Stimulated activated memory B cell treated with anti-CD40 and anti-IgM and Interleukin-4, amounts not matched to agents 10 μg/mL and 1 μg/mL and 100 μg/mL, for 72 hours (primary cell): ENCODE measurements at regions not wholly inside any gene's neighbourhood (a gene's known extent, or its start where the extent isn't known, plus 50 kb on each side); places are given as distances from the start of the nearest gene placed in this dataset.

ENCODE experiments used
- ATAC-seq: fragments of 150-1000 bp; cut with Tn5 transposase; 2 replicates; pipeline ENCODE4 v1.10.0; 2021
- H3K27ac Mint-ChIP-seq: one replicate; pipeline ENCODE4 v1.8.0; 2022; ENCODE audit warnings: mild to moderate bottlenecking, mixed read lengths
- H3K27me3 Mint-ChIP-seq: one replicate; pipeline ENCODE4 v1.8.0; 2022; ENCODE audit warnings: mixed read lengths
- H3K36me3 Mint-ChIP-seq: one replicate; pipeline ENCODE4 v1.8.0; 2022; ENCODE audit warnings: mixed read lengths
- H3K4me1 Mint-ChIP-seq: one replicate; pipeline ENCODE4 v1.8.0; 2022; ENCODE audit warnings: mixed read lengths
- H3K4me3 Mint-ChIP-seq: one replicate; pipeline ENCODE4 v1.8.0; 2022; ENCODE audit warnings: mild to moderate bottlenecking, moderate library complexity, mixed read lengths
- H3K9me3 Mint-ChIP-seq: one replicate; pipeline ENCODE4 v1.8.0; 2022; ENCODE audit warnings: mixed read lengths

DNA sequence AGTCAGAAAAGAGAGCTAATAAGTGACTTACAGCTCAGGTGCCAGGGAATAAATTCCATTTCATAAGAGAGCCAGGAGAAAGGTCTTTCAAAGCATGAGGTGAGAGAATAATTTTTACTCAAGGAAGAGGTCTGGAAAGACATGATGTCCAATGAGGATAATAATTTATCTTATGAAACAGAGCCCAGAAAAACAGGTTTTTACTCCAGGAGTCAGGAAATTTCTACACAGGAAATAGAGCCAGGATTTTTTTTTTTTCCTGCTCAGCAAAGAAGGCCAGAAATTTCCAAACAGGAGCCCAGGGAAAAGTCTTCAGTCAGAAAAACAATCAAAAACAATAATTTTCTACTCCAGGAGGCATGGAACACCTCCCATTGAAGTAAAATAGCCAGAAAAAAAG, 1185.7 kb upstream of the TSPY4 start:
- H3K27ac Mint-ChIP-seq: no peak overlapping the region
- H3K9me3 Mint-ChIP-seq: no peaks in the 10 kb centered on the region
- H3K4me3 Mint-ChIP-seq: no peak overlapping the region
- ATAC-seq: no peak
- no peaks in the 10 kb centered on the region for H3K4me1 Mint-ChIP-seq
- no peaks in the 10 kb centered on the region for H3K36me3 Mint-ChIP-seq
- H3K27me3 Mint-ChIP-seq: no peaks in the 10 kb centered on the region

DNA sequence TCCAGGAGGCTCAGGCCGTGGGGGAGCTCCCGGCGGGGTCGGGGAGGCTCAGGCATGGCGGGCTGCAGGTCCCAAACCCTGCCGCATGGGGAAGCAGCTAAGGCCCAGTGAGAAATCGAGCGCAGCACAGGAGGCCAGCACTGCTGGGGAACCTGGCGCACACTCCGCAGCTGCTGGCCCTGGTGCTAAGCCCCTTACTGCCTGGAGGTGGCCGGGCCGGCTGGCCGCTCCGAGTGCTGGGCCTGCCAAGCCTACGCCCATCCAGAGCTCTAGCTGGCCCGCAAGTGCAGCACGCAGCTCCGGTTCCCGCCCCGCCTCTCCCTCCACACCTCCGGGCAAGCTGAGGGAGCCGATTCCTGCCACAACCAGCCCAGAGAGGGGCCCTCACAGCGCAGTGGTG, 1208.7 kb upstream of the TSPY4 start:
- no peaks in the 10 kb centered on the region for H3K9me3 Mint-ChIP-seq
- no peaks in the 10 kb centered on the region for H3K4me1 Mint-ChIP-seq
- no peak for ATAC-seq
- no peaks in the 10 kb centered on the region for H3K27me3 Mint-ChIP-seq
- H3K4me3 Mint-ChIP-seq: no peak overlapping the region
- H3K27ac Mint-ChIP-seq: no peak overlapping the region
- no peaks in the 10 kb centered on the region for H3K36me3 Mint-ChIP-seq

DNA sequence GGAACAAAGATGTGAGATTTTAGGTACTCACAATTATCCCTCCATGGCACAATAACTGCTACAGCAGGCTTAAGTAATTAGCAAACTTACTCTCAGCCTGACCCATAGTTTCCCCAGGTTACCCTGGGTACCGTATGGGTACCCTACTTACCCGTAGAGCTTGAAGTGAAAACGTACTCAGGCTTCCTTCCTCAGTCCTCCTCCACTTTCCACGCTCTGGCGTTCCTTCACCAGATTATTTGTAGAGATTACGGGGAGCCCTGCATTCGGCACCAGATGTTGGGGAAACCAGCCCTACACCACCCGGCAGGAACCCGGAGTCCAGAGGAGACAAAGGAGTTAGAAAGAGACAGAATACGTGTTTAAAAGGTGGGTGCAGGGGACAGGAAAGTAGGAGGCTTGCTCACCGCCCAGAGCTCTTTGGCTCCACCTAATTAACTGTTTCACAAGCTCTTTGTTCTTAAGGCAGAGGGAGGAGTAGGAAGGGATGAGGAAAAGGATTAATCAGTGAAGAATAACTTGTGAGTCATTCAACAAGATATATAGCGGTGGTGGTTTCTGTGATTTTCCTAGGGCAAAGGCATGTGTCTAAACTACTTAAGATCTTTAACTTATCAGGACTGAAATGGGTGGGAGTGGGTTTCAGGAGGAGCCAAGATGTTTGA, 1211.2 kb upstream of the TSPY4 start:
- Mint-ChIP-seq H3K27ac (no peak overlapping the region), H3K4me3 (no peak overlapping the region), H3K9me3 (no peaks in the 10 kb centered on the region), H3K27me3 (no peaks in the 10 kb centered on the region), H3K36me3 (no peaks in the 10 kb centered on the region), H3K4me1 (no peaks in the 10 kb centered on the region)
- ATAC-seq: no peak

DNA sequence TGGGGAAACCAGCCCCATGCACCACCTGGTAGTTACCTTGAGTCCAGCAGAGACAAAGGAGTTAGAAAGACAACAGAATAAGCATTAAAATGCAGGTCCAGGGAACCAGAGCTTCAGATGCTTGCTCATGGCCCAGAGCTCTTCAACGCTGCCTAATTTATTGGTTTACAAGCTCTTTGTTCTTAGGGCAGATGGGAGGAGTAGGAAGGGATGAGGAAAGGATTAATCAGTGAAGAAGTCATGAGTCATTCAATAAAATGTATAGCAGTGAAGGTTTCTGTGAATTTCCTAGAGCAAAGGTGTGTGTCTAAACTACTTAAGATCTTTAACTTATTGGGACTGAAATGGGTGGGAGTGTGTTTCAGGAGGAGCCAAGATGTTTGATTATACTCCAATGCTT, 1210.3 kb upstream of the AMELY start:
- Mint-ChIP-seq H3K9me3 (no peaks in the 10 kb centered on the region), H3K36me3 (no peaks in the 10 kb centered on the region), H3K4me3 (no peak overlapping the region), H3K27me3 (no peaks in the 10 kb centered on the region), H3K27ac (no peak overlapping the region), H3K4me1 (no peaks in the 10 kb centered on the region)
- no peak for ATAC-seq

DNA sequence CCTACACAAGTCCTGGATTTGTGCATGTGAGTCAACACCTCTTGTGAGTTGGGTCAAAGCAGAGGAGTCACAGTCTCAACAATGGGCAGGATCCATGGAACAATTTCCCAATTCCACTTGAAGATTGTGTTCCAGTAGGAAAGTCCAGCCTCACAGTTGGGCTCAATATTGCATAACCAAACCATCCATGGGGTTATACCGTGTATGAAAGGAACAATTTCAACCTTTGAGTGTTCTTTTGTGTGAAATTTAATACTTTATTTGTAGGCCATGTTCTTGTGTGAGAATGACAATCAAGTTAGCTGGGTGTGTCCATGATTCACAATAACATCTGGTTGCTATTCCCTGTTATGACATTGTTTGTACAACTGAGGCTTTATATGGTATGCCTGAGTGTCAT, 1182.9 kb upstream of the AMELY start:
- H3K9me3 Mint-ChIP-seq: no peaks in the 10 kb centered on the region

DNA sequence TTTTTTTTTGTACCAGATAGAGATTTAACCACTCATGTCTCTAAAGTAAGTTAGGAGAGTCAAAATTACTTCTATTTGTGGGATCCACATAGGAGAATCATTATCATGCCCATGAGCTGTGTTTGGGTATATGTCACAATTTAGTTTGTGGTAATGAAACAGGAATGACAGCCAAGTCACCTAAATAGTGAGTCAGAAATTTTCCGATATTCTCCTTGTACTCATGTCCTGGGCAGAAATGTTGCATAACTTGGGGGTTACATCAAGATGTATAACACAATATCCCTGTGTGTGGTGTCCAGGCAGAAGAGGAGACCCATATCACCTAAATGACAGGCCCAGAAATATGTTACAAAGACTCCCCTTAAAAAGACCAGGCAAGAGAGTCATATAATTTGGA, 1181.4 kb upstream of the AMELY start:
- ATAC-seq: no peak
- no peaks in the 10 kb centered on the region for H3K27me3 Mint-ChIP-seq

More for the DNA sequence above, 1182.9 kb upstream of the AMELY start:
- H3K27me3 Mint-ChIP-seq: no peaks in the 10 kb centered on the region
- H3K4me3 Mint-ChIP-seq: no peak overlapping the region
- no peaks in the 10 kb centered on the region for H3K36me3 Mint-ChIP-seq
- H3K27ac Mint-ChIP-seq: no peak overlapping the region
- no peaks in the 10 kb centered on the region for H3K4me1 Mint-ChIP-seq
- no peak for ATAC-seq

DNA sequence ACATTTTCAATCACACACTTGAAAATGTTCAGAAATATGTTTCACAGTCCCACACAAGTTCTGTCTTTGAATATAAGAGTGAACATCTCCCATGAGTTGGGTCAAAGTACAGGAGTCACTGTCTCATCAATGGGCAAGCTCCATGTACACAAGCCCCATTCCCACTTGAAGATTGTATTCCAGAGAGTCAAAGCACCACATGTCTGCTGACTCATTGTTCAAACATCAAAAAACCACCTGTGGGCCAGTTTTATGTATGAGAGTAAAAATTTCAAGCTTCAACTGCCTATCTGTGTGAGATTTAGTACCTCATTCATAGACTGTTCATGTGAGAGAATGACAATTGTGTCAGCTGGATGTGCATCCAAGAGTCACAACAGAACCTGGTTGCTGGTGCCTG, 1174.4 kb upstream of the AMELY start:
- H3K4me3 Mint-ChIP-seq: no peak overlapping the region
- no peak for ATAC-seq
- H3K4me1 Mint-ChIP-seq: no peaks in the 10 kb centered on the region
- no peaks in the 10 kb centered on the region for H3K27me3 Mint-ChIP-seq
- H3K27ac Mint-ChIP-seq: no peak overlapping the region
- H3K9me3 Mint-ChIP-seq: peaks cover 3% of the 10 kb centered on the region
- no peaks in the 10 kb centered on the region for H3K36me3 Mint-ChIP-seq

More for the DNA sequence above, 1181.4 kb upstream of the AMELY start:
- no peak overlapping the region for H3K4me3 Mint-ChIP-seq
- no peak overlapping the region for H3K27ac Mint-ChIP-seq
- no peaks in the 10 kb centered on the region for H3K4me1 Mint-ChIP-seq
- no peaks in the 10 kb centered on the region for H3K9me3 Mint-ChIP-seq
- no peaks in the 10 kb centered on the region for H3K36me3 Mint-ChIP-seq

DNA sequence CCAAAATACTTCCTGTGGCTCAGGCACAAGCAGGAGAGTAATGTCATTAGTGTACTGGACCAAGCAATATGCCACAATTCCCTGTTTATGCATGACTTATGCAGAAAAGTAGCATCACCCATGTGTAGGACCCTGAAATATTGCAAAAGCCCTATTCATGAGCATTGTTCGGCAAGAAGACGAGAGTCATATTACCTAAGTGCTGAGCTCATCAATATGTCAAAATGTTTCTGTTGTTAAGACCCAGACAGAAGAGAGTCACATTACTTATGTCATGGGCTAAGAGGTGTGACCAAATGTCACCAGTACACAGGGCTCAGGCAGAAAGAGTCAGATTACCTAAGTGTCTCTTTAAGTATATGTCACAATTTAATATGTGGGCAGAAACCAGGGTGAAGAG, 1172.6 kb upstream of the AMELY start:
- peaks cover 3% of the 10 kb centered on the region for H3K9me3 Mint-ChIP-seq
- H3K4me3 Mint-ChIP-seq: no peak overlapping the region
- H3K27ac Mint-ChIP-seq: no peak overlapping the region
- no peaks in the 10 kb centered on the region for H3K27me3 Mint-ChIP-seq
- H3K36me3 Mint-ChIP-seq: no peaks in the 10 kb centered on the region
- ATAC-seq: no peak
- H3K4me1 Mint-ChIP-seq: no peaks in the 10 kb centered on the region

DNA sequence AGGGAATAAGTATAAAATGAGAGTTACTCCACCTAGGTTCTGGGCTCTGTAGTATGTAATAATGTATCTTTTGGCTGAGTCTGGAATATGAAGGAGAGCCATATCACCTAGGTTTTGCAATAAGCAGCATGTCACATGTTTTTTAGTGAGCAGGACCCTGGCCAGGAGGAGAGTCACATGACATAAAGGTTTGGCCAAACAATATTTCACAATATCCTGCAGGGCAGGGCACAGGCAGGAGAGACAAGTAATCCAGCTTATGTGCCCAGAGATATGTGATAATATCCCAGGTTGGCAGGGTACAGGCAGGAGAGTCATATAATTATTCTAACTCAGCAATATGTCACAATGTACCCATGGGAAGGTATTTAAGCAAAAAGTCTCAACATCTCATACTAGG, 1169.6 kb upstream of the AMELY start:
- Mint-ChIP-seq H3K27me3 (no peaks in the 10 kb centered on the region), H3K9me3 (peaks cover 3% of the 10 kb centered on the region), H3K4me3 (no peak overlapping the region), H3K4me1 (no peaks in the 10 kb centered on the region), H3K27ac (no peak overlapping the region), H3K36me3 (no peaks in the 10 kb centered on the region)
- no peak for ATAC-seq

DNA sequence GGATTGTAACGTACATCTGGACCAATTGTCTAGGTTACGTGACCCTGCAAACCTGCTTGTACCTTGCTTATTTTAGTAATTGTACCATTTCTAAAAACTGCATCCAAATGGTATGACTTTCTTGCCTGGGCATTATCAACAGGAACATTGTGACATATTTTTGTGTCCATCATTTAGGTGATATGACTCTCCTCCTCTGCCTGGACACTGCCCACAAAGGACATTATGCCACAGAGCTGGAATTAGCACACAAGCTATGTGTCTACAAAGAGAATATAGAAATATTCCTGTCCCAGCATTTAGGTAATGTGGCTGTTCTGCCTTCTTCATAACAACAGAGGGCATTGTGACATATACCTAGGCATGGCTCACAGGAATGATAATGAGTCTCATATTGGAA, 1153.7 kb upstream of the AMELY start:
- no peak for ATAC-seq
- Mint-ChIP-seq H3K27me3 (no peaks in the 10 kb centered on the region), H3K36me3 (no peaks in the 10 kb centered on the region), H3K27ac (no peak overlapping the region), H3K4me3 (no peak overlapping the region), H3K9me3 (no peaks in the 10 kb centered on the region), H3K4me1 (no peaks in the 10 kb centered on the region)

DNA sequence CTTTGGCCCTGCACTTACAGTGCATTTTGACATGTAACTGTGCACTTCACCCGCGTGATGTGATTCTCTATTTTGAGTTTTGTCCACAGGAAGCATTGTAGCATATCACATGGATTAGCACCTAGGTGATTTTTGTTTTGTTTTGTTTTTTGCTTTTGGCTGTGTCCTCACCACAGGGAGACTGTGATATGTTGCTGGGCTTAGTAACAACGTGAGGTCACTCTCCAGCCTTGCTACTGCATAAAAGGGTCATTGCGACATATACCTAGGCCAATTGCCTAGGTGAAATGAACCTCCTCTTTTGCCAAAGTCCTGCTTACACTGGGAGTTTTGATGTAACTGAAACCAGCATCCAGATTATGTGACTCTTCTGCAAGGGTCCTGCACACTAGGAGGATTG, 1152.9 kb upstream of the AMELY start:
- no peak overlapping the region for H3K4me3 Mint-ChIP-seq
- no peak overlapping the region for H3K27ac Mint-ChIP-seq
- ATAC-seq: no peak
- no peaks in the 10 kb centered on the region for H3K27me3 Mint-ChIP-seq
- no peaks in the 10 kb centered on the region for H3K36me3 Mint-ChIP-seq
- H3K4me1 Mint-ChIP-seq: no peaks in the 10 kb centered on the region
- no peaks in the 10 kb centered on the region for H3K9me3 Mint-ChIP-seq

DNA sequence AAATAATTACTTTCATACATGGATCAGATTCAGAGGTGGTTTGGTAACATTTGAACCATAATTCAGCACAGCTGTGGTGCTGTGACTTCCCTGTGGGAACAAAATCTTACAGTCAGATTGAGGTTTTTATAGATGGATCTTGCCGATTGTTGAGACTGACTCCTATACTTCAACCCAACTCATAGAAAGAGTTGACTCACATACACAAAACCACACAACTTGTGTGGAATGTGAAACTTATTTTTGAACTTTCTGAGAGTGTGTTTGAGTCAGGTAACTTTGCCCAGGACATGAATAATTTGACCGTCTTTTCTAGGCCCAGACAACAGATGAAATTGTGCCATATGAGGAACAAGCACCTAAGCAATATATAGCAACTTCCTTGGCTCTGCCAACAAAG, 1152.4 kb upstream of the AMELY start:
- Mint-ChIP-seq H3K9me3 (no peaks in the 10 kb centered on the region), H3K27ac (no peak overlapping the region), H3K36me3 (no peaks in the 10 kb centered on the region), H3K27me3 (no peaks in the 10 kb centered on the region), H3K4me1 (no peaks in the 10 kb centered on the region), H3K4me3 (no peak overlapping the region)
- ATAC-seq: no peak

DNA sequence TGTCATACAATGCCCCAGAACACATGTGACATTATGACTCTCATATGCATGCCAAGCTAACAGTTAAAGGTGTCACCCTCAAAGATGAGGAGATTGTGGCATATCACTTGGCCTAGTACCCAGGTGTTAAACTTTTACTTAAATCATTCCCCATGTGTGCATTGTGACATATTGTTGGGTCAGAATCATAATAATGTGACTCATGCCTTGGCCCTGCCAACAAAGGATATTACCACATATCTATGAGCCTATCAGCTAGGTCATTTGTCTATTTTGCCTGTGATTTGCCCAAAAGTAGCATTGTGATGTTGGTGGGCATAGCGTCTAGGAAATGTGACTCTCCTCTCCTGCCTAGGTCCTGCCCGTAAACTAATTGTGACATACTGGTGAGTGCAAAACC, 1147.1 kb upstream of the AMELY start:
- no peaks in the 10 kb centered on the region for H3K4me1 Mint-ChIP-seq
- no peak overlapping the region for H3K27ac Mint-ChIP-seq
- H3K27me3 Mint-ChIP-seq: no peaks in the 10 kb centered on the region
- H3K4me3 Mint-ChIP-seq: no peak overlapping the region
- no peaks in the 10 kb centered on the region for H3K36me3 Mint-ChIP-seq
- H3K9me3 Mint-ChIP-seq: no peaks in the 10 kb centered on the region
- no peak for ATAC-seq

DNA sequence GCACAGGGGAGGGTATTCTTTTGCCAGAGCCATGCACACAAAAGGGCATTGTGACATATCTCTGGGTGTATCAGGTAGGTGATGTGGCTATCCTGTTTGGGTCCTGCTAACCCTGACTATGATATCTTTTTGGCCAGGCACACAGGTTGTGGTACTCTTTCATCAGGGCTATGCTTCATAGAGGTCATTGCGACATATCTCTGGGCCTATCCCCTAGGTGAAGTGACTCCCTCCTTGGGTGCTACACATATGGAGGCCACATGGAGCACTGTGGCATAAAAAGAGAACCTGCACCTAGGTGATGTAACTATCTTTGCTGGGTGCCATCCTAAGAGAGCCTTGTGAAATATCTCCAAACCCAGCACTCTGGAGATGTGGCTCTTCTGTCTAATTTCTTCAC, 1139.8 kb upstream of the AMELY start:
- Mint-ChIP-seq H3K27me3 (no peaks in the 10 kb centered on the region), H3K4me1 (no peaks in the 10 kb centered on the region), H3K9me3 (no peaks in the 10 kb centered on the region), H3K36me3 (no peaks in the 10 kb centered on the region), H3K4me3 (no peak overlapping the region), H3K27ac (no peak overlapping the region)
- no peak for ATAC-seq

DNA sequence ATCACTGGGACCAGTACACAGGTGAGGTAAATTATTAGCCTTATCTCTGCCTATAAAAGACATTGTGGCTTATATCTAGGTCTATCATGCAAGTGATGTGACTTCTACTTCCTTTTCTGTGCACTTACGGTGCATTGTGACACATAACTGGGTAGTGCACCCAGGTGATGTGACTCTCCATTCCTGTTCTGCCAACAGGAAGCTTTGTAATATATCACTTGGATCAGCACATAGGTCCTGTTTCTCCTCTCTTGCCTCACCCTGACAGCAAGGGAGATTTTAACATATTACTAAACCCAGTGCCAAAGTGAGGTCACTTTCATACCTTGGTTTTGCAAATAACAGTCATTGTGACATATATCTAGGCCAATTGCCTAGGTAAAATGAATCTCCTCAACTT, 1129.7 kb upstream of the AMELY start:
- H3K27me3 Mint-ChIP-seq: no peaks in the 10 kb centered on the region
- H3K9me3 Mint-ChIP-seq: no peaks in the 10 kb centered on the region
- ATAC-seq: no peak
- no peak overlapping the region for H3K27ac Mint-ChIP-seq
- H3K36me3 Mint-ChIP-seq: no peaks in the 10 kb centered on the region
- no peak overlapping the region for H3K4me3 Mint-ChIP-seq
- no peaks in the 10 kb centered on the region for H3K4me1 Mint-ChIP-seq

DNA sequence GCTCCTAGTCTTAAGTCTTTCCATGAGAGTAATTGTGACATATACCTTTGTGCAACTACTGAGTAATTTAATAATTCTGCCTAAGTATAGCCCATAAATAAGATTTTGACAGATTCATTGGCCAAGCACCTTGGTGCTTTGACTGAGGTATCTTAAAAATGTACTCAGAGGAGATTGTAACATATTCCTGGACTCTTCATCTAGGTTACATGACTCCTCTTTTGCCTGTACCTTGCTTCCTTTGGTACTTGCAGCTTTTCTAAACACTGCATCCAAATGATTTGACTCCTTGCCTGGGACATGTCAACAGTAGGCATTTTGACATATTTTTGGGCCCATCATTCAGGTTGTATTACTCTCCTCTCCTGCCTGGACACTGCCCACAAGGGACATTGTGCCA, 1125.0 kb upstream of the AMELY start:
- Mint-ChIP-seq H3K4me3 (no peak overlapping the region), H3K9me3 (no peaks in the 10 kb centered on the region), H3K27me3 (no peaks in the 10 kb centered on the region), H3K36me3 (no peaks in the 10 kb centered on the region), H3K4me1 (no peaks in the 10 kb centered on the region), H3K27ac (no peak overlapping the region)
- ATAC-seq: no peak

DNA sequence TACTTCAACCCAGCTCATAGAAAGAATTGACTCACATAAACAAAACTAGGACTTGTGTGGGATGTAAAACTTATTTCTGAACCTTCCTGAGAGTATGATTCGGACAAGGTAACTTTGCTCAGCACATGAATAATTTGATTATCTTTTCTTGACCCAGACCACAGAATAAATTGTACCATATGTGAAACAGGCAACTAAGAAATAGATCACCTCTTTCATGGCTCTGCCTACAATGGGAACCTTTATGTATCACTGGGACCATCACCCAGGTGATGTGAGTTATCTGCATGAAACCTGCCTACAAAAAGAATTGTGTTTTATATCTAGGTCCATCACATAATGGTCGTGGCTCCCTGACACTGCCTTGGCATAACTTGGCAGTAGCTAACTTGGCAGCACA, 1124.1 kb upstream of the AMELY start:
- Mint-ChIP-seq H3K4me1 (no peaks in the 10 kb centered on the region), H3K27ac (no peak overlapping the region), H3K4me3 (no peak overlapping the region), H3K36me3 (no peaks in the 10 kb centered on the region), H3K27me3 (no peaks in the 10 kb centered on the region), H3K9me3 (no peaks in the 10 kb centered on the region)
- ATAC-seq: no peak
